Smooth muscle cell (in vitro differentiated cells): ENCODE measurements at regions not wholly inside any gene's neighbourhood (a gene's known extent, or its start where the extent isn't known, plus 50 kb on each side); places are given as distances from the start of the nearest gene placed in this dataset.
"Not testable (repeated sequence)": the region's sequence is repeated elsewhere in the genome, so short reads cannot be mapped to it uniquely, and the experiment has no call there.

Source experiments
- DNase-seq: peaks from one replicate; lab custom pipeline; 2025; ENCODE audit not compliant: unreplicated experiment; lab: John Stamatoyannopoulos, UW
- H2AFZ ChIP-seq: fragments of 200-600 bp; sonication (generic); 2 replicates; pipeline ENCODE4 v1.6.0; 2016; ENCODE audit warnings: antibody characterized with exemption, low read depth, mild to moderate bottlenecking
- H3F3A ChIP-seq: fragments of 200-600 bp; sonication (generic); 2 replicates; pipeline ENCODE4 v1.6.0; 2017; ENCODE audit warnings: antibody characterized with exemption, low read depth
- H3K27ac ChIP-seq: fragments of 200-600 bp; sonication (generic); 2 replicates; pipeline ENCODE4 v1.5.1; 2016; ENCODE audit warnings: low read depth, mild to moderate bottlenecking
- H3K27me3 ChIP-seq: fragments of 200-600 bp; sonication (generic); 2 replicates; pipeline ENCODE4 v1.6.1; 2016; ENCODE audit warnings: low read depth, mild to moderate bottlenecking
- H3K36me3 ChIP-seq: fragments of 200-600 bp; sonication (generic); 2 replicates; pipeline ENCODE4 v1.5.1; 2016; ENCODE audit warnings: low read depth
- H3K4me1 ChIP-seq: fragments of 200-600 bp; sonication (generic); 2 replicates; pipeline ENCODE4 v1.5.1; 2016; ENCODE audit warnings: low read depth
- H3K4me2 ChIP-seq: fragments of 200-600 bp; sonication (generic); 2 replicates; pipeline ENCODE4 v1.6.0; 2016; ENCODE audit warnings: mild to moderate bottlenecking
- H3K4me3 ChIP-seq: fragments of 200-600 bp; sonication (generic); 2 replicates; pipeline ENCODE4 v1.5.1; 2016; ENCODE audit warnings: mild to moderate bottlenecking
- H3K79me2 ChIP-seq: fragments of 200-600 bp; sonication (generic); 2 replicates; pipeline ENCODE4 v1.6.0; 2016; ENCODE audit warnings: low read depth, mild to moderate bottlenecking
- H3K9ac ChIP-seq: fragments of 200-600 bp; sonication (generic); 2 replicates; pipeline ENCODE4 v1.6.0; 2016; ENCODE audit warnings: low read depth
- H3K9me3 ChIP-seq: fragments of 200-600 bp; sonication (generic); replicated peaks from 2 replicates; pipeline ENCODE4 v1.5.1; 2016; ENCODE audit warnings: low read depth
- H4K20me1 ChIP-seq: fragments of 200-600 bp; sonication (generic); 2 replicates; pipeline ENCODE4 v1.6.0; 2016; ENCODE audit warnings: low read depth
- WGBS: methylation state at CpG from one replicate; pipeline ENCODE4 v1.1.7; 2016; ENCODE audit warnings: low lambda C conversion rate; 5-methylcytosine and 5-hydroxymethylcytosine counted together
- TF ChIP-seq, protein P1 (sequence below): fragments of 200-600 bp; sonication (generic); IDR thresholded peaks from 2 replicates; pipeline ENCODE4 v1.5.1; 2017; ENCODE audit warnings: borderline replicate concordance, mild to moderate bottlenecking, antibody characterized with exemption; ENCODE audit not compliant: insufficient read depth, poor library complexity, severe bottlenecking

DNA sequence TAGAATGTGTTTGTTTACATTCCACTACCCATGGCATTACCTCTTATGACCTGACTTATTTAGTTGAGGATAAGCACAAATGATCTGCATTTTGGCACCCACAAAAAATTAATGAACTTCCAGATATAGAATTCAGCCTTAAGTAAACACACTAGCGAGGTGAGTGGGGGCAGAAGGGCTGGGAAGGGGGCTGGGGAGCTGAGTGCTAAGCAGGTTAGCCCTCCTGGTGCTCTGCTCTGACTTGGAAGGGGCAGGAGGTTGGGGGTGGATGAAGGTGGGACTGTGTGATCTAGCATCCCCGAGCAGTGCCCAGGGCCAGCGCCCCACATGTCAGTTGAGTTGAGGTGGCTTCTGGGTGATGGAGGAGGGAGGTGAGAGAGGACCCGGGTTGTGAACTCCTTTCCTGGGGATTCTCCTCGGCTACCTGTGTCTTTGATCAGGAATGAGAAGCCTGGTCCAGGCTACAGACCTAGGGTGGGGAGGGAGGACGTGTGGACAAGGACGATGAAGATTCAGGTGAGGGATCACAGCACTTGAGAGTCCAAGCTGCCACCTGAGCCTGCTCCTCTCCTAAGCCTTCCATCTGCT is 178.6 kb upstream of the SMAD3 start:
- TF ChIP-seq, protein P1, sequence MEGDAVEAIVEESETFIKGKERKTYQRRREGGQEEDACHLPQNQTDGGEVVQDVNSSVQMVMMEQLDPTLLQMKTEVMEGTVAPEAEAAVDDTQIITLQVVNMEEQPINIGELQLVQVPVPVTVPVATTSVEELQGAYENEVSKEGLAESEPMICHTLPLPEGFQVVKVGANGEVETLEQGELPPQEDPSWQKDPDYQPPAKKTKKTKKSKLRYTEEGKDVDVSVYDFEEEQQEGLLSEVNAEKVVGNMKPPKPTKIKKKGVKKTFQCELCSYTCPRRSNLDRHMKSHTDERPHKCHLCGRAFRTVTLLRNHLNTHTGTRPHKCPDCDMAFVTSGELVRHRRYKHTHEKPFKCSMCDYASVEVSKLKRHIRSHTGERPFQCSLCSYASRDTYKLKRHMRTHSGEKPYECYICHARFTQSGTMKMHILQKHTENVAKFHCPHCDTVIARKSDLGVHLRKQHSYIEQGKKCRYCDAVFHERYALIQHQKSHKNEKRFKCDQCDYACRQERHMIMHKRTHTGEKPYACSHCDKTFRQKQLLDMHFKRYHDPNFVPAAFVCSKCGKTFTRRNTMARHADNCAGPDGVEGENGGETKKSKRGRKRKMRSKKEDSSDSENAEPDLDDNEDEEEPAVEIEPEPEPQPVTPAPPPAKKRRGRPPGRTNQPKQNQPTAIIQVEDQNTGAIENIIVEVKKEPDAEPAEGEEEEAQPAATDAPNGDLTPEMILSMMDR, result no peak
- no peaks in the 10 kb centered on the region for H3K27me3 ChIP-seq
- H3K79me2 ChIP-seq, result no peaks in the 10 kb centered on the region
- no peak for DNase-seq
- H2AFZ ChIP-seq, result no peak overlapping the region
- H3K27ac ChIP-seq, result no peak overlapping the region
- H3K4me3 ChIP-seq, result no peak overlapping the region
- H4K20me1 ChIP-seq, result no peaks in the 10 kb centered on the region
- WGBS, result 98% methylated on average over 7 of the region's 7 CpGs
- H3K4me1 ChIP-seq, result peaks cover 16% of the 10 kb centered on the region
- H3K9me3 ChIP-seq, result no peaks in the 10 kb centered on the region
- no peak overlapping the region for H3K9ac ChIP-seq
- peaks cover 21% of the 10 kb centered on the region for H3F3A ChIP-seq
- H3K36me3 ChIP-seq, result no peaks in the 10 kb centered on the region
- no peak overlapping the region for H3K4me2 ChIP-seq

DNA sequence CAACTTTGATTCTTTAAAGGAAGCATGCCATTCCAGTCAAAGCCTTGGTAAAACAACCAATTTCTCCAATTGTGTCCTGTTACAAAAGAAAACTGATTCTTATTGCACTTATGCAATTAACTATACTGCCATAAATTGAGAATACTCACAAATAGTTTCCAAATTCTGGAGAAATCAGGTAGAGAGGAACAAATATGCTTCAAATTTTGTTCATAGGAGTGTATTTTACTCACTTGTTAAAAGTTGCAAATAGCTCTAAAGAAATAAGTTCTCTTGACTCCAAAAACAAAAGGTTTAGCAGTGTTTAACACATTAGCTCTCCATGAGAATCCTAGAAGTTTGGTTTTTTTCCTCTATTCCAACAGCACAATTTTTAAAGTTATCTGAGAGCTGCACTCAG is 176.1 kb upstream of the SMAD3 start:
- H3K79me2 ChIP-seq, H2AFZ ChIP-seq, H3K9me3 ChIP-seq, H3K4me2 ChIP-seq, H3K27ac ChIP-seq, H3K9ac ChIP-seq, H3K4me3 ChIP-seq, H3K4me1 ChIP-seq, DNase-seq, H3K36me3 ChIP-seq, H3F3A ChIP-seq, H4K20me1 ChIP-seq, H3K27me3 ChIP-seq: not testable (repeated sequence)

DNA sequence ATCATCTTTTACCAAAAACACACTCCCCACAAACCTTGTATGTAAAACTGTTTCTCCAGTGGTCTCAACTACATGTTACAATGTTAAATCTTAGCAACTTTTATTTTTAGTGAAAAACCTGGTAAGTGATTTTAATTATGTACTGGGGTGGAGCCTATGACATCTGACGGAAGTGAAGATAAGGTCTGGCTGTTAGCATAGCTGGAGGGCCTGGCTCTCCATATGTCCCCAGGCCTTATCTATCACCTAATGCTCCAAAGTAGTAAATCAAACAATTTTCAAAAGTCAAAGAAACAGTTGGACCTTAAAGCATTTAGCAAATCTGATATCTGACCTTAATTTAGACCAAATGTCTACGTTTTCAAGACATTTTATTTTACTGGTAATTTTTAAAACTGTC is 173.6 kb upstream of the SMAD3 start:
- H3F3A ChIP-seq, result no peaks in the 10 kb centered on the region
- DNase-seq, result no peak
- no peak overlapping the region for H3K4me3 ChIP-seq
- no peak overlapping the region for H2AFZ ChIP-seq
- no peaks in the 10 kb centered on the region for H3K79me2 ChIP-seq
- no peaks in the 10 kb centered on the region for H3K27me3 ChIP-seq
- H4K20me1 ChIP-seq, result no peaks in the 10 kb centered on the region
- TF ChIP-seq, protein P1, result no peak
- no peak overlapping the region for H3K9ac ChIP-seq
- H3K27ac ChIP-seq, result no peak overlapping the region
- H3K36me3 ChIP-seq, result no peaks in the 10 kb centered on the region
- WGBS, result 26% methylated on average over 2 of the region's 2 CpGs
- no peak overlapping the region for H3K4me2 ChIP-seq
- no peaks in the 10 kb centered on the region for H3K9me3 ChIP-seq
- H3K4me1 ChIP-seq, result no peaks in the 10 kb centered on the region

DNA sequence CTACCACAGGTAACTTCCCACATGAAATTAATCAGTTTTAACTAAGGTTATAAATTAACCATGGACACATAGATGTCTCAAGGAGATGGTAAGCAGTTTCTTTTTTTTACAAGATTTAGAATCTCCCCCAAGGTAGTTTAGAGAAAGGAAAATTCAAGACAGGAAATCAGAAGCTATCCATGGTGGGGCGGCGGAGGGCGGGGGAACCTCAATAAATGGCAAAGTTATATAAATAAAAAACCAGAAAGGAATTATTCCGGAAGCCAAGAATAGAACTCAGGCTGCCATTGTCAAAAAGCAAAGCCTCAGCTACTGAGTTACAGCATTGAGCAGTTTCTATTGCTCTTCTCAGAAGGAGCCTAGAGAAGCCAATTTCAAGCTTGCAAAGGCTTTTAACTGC is 172.1 kb upstream of the SMAD3 start:
- no peak overlapping the region for H2AFZ ChIP-seq

More for the DNA sequence above, 172.1 kb upstream of the SMAD3 start:
- Histone ChIP-seq H4K20me1 (no peaks in the 10 kb centered on the region), H3F3A (no peaks in the 10 kb centered on the region), H3K9me3 (no peaks in the 10 kb centered on the region), H3K27ac (no peak overlapping the region), H3K79me2 (no peaks in the 10 kb centered on the region), H3K27me3 (no peaks in the 10 kb centered on the region), H3K36me3 (no peaks in the 10 kb centered on the region), H3K4me2 (no peak overlapping the region), H3K9ac (no peak overlapping the region), H3K4me1 (no peaks in the 10 kb centered on the region), H3K4me3 (no peak overlapping the region)
- 93% methylated on average over 4 of the region's 4 CpGs for WGBS
- TF ChIP-seq, protein P1, result no peak
- DNase-seq, result no peak
